ENCODE measurements at regions not wholly inside any gene's neighbourhood (a gene's known extent, or its start where the extent isn't known, plus 50 kb on each side); places are given as distances from the start of the nearest gene placed in this dataset.

GRCh38 chr1:194830387-194830786 is 1644.0 kb upstream of the B3GALT2 start (continued):
- TF ChIP-seq ATF2 (IDR thresholded peaks at IDR 0.05; ENCODE audit: low read length) (peak; percentile 52), RUNX3 (IDR thresholded peaks at IDR 0.05; ENCODE audit: low read length) (peak; percentile 91), ASH2L (IDR thresholded peaks at IDR 0.05; ENCODE audit: borderline replicate concordance, low read depth) (no peak), EZH2 (IDR thresholded peaks at IDR 0.05; ENCODE audit: borderline replicate concordance, control insufficient read depth, low read depth, low read length) (no peak), RELB (IDR thresholded peaks at IDR 0.05; ENCODE audit: low read depth) (0 out of 2 replicates have a peak, but pooled peaks have one; percentile 30), TAF1 (IDR thresholded peaks at IDR 0.05; ENCODE audit: borderline replicate concordance, low read depth, low read length) (no peak)

- DNase-seq (ENCODE audit: low read depth, low spot score) (no peak), ATAC-seq (no peak), FAIRE-seq (no peak)
- H3K79me2 ChIP-seq (ENCODE audit: control insufficient read depth, insufficient read depth, low read length): no peaks in the 10 kb centered on the region
- no peak overlapping the region for H3K9ac ChIP-seq (ENCODE audit: control insufficient read depth, insufficient read depth, low read length)
- RAD21 ChIA-PET (ENCODE audit: unreplicated experiment): interaction anchor here (1.0 to 1.8 kb wide), 2 partner anchors 19 to 34 kb away, joined by 5 to 6 read pairs; no protein-coding TSS in a partner anchor
- CTCF ChIA-PET: interaction anchor here (1.4 kb wide), 1 partner anchor 19 kb away, joined by 5 read pairs; no protein-coding TSS in a partner anchor
- H3K4me2 ChIP-seq (ENCODE audit: control insufficient read depth, insufficient read depth): no peak overlapping the region
- intact Hi-C loops (cut with micrococcal nuclease; ENCODE audit: unreplicated experiment) (no loop called here), in situ Hi-C loops (cut with MboI) (no loop called here)
- H2AFZ ChIP-seq (ENCODE audit: control insufficient read depth, low read depth, low read length): no peak overlapping the region
- no peak overlapping the region for H3K27ac ChIP-seq (ENCODE audit: control insufficient read depth, insufficient read depth)
- TF ChIP-seq FOXM1 (IDR thresholded peaks at IDR 0.05; ENCODE audit: low read depth, low read length) (no peak), HDGF (IDR thresholded peaks at IDR 0.05) (no peak), BCL3 (IDR thresholded peaks at IDR 0.05; ENCODE audit: borderline replicate concordance, insufficient read depth, low read depth, low read length, poor library complexity, severe bottlenecking) (no peak), NBN (IDR thresholded peaks at IDR 0.05) (no peak), STAT1 (conservative IDR thresholded peaks at IDR 0.05) (no peak), REST (IDR thresholded peaks at IDR 0.05; ENCODE audit: low read depth, low read length) (no peak), PAX8 (IDR thresholded peaks at IDR 0.05) (no peak), JUND (IDR thresholded peaks at IDR 0.05; ENCODE audit: low read depth, low read length) (no peak), ZNF217 (IDR thresholded peaks at IDR 0.05) (no peak), SMAD5 (IDR thresholded peaks at IDR 0.05; ENCODE audit: low read depth) (no peak)
- no peaks in the 10 kb centered on the region; the same call in 1 of the 3 replicates for H3K9me3 ChIP-seq (replicated peaks; ENCODE audit: control insufficient read depth, insufficient read depth, low read length)
- BruUV-seq (replicated peaks): no TSS peak
- no peaks in the 10 kb centered on the region for H3K36me3 ChIP-seq (ENCODE audit: control insufficient read depth in 2 of 2, insufficient read depth in 2 of 2, low read length in 1 of 2)
- no peak overlapping the region for H3K4me3 ChIP-seq
- H4K20me1 ChIP-seq (ENCODE audit: control insufficient read depth, insufficient read depth): no peaks in the 10 kb centered on the region
- peaks cover 16% of the 10 kb centered on the region for H3K4me1 ChIP-seq (ENCODE audit: control insufficient read depth, insufficient read depth, low read length)
- POLR2A ChIA-PET: no interaction called here
- no peaks in the 10 kb centered on the region for H3K27me3 ChIP-seq (replicated peaks in 1 of 2; ENCODE audit: control insufficient read depth in 2 of 2, insufficient read depth in 2 of 2, low read length in 1 of 2)
- SMC1A ChIA-PET (ENCODE audit: uncharacterized antibody, unreplicated experiment): interaction anchor here (0.9 to 2.8 kb wide), 8 partner anchors 8 to 82 kb away, joined by 3 to 14 read pairs (median 4); no protein-coding TSS in a partner anchor
These were observed 1643.1 kb upstream of the B3GALT2 start for GRCh38 chr1:194829492-194829891.
